IMR-90 (cell line): ENCODE measurements at regions not wholly inside any gene's neighbourhood (a gene's known extent, or its start where the extent isn't known, plus 50 kb on each side); places are given as distances from the start of the nearest gene placed in this dataset.

Experiments
- POLR2A ChIP-seq: IDR thresholded peaks from 2 replicates; pipeline ENCODE4 v1.6.1; 2012; ENCODE audit warnings: mild to moderate bottlenecking, low read depth, low read length
- TF ChIP-seq, protein P1 (sequence below): fragments of 150-350 bp; IDR thresholded peaks from 2 replicates; pipeline ENCODE4 v1.6.1; 2016; ENCODE audit warnings: low read depth, mild to moderate bottlenecking, low read length, moderate library complexity, borderline replicate concordance
- TF ChIP-seq, protein P2 (sequence below): conservative IDR thresholded peaks from 2 replicates; pipeline ENCODE4 v1.5.1; 2012; ENCODE audit warnings: mild to moderate bottlenecking, low read depth, low read length, improper control_type of control experiment

DNA sequence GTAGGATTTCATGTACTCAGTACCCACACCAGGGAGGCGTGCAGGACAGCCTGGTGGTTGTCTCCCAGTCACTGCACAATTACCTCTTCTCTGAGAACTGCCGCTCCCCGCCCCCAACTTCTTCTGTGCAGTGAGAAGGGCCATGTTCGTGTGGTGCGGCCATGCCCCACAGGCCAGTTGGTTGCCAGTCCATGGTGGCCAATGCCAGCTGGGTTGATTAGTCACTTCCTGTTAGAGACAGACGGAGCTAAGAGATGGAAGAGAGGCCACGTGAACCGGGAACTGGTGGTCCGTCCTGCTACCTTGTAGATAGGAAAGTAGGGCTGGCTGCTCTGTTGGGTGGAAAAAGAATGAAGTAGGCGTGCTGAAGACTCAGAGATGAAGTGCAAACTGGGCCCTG, 206.5 kb downstream of the ABCC12 start:
- TF ChIP-seq, protein P1, sequence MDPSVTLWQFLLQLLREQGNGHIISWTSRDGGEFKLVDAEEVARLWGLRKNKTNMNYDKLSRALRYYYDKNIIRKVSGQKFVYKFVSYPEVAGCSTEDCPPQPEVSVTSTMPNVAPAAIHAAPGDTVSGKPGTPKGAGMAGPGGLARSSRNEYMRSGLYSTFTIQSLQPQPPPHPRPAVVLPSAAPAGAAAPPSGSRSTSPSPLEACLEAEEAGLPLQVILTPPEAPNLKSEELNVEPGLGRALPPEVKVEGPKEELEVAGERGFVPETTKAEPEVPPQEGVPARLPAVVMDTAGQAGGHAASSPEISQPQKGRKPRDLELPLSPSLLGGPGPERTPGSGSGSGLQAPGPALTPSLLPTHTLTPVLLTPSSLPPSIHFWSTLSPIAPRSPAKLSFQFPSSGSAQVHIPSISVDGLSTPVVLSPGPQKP = no peak
- TF ChIP-seq, protein P2, sequence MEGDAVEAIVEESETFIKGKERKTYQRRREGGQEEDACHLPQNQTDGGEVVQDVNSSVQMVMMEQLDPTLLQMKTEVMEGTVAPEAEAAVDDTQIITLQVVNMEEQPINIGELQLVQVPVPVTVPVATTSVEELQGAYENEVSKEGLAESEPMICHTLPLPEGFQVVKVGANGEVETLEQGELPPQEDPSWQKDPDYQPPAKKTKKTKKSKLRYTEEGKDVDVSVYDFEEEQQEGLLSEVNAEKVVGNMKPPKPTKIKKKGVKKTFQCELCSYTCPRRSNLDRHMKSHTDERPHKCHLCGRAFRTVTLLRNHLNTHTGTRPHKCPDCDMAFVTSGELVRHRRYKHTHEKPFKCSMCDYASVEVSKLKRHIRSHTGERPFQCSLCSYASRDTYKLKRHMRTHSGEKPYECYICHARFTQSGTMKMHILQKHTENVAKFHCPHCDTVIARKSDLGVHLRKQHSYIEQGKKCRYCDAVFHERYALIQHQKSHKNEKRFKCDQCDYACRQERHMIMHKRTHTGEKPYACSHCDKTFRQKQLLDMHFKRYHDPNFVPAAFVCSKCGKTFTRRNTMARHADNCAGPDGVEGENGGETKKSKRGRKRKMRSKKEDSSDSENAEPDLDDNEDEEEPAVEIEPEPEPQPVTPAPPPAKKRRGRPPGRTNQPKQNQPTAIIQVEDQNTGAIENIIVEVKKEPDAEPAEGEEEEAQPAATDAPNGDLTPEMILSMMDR = no peak
- TF ChIP-seq POLR2A = no peak
